ENCODE measurements at regions not wholly inside any gene's neighbourhood (a gene's known extent, or its start where the extent isn't known, plus 50 kb on each side); places are given as distances from the start of the nearest gene placed in this dataset.

- TF ChIP-seq CTCF (IDR thresholded peaks at IDR 0.05; ENCODE audit: borderline replicate concordance, extremely low read depth, low read length, poor library complexity, severe bottlenecking) (no peak), EZH2 (IDR thresholded peaks at IDR 0.05; ENCODE audit: borderline replicate concordance, low read depth, low read length, severe bottlenecking) (no peak)
These were observed 674.4 kb downstream of the PRR16 start for GRCh38 chr5:121138495-121138907.
